ENCODE measurements at regions not wholly inside any gene's neighbourhood (a gene's known extent, or its start where the extent isn't known, plus 50 kb on each side); places are given as distances from the start of the nearest gene placed in this dataset.

GRCh38 chr5:37957218-37957617 lies 117.4 kb upstream of the GDNF start:
- no peaks in the 10 kb centered on the region for H3K4me1 ChIP-seq (replicated peaks)
- no peak overlapping the region for H3K27ac ChIP-seq
- H3K36me3 ChIP-seq: no peaks in the 10 kb centered on the region
- no peaks in the 10 kb centered on the region for H3K27me3 ChIP-seq (replicated peaks; ENCODE audit: insufficient read depth)
- intact Hi-C loops (cut with DNase I): no loop called here
- H3K9me3 ChIP-seq: no peaks in the 10 kb centered on the region
- DNase-seq (ENCODE audit: low spot score): no peak
- TF ChIP-seq POLR2A (IDR thresholded peaks at IDR 0.05) (no peak), POLR2AphosphoS5 (IDR thresholded peaks at IDR 0.05) (no peak), CTCF (IDR thresholded peaks at IDR 0.05) (no peak)
- WGBS: 71% methylated on average over 1 of the region's 1 CpG
- H3K4me3 ChIP-seq: no peak overlapping the region

GRCh38 chr5:37955748-37956147 lies 115.9 kb upstream of the GDNF start:
- Histone ChIP-seq H3K4me1 (replicated peaks) (no peaks in the 10 kb centered on the region), H3K27me3 (replicated peaks; ENCODE audit: insufficient read depth) (no peaks in the 10 kb centered on the region), H3K9me3 (no peaks in the 10 kb centered on the region), H3K27ac (no peak overlapping the region), H3K36me3 (no peaks in the 10 kb centered on the region), H3K4me3 (no peak overlapping the region)
- 73% methylated on average over 4 of the region's 4 CpGs for WGBS
- intact Hi-C loops (cut with DNase I): no loop called here
- no peak for DNase-seq (ENCODE audit: low spot score)
- TF ChIP-seq POLR2AphosphoS5 (IDR thresholded peaks at IDR 0.05) (no peak), CTCF (IDR thresholded peaks at IDR 0.05) (no peak)

GRCh38 chr5:37954561-37954960 lies 114.7 kb upstream of the GDNF start:
- DNase-seq (ENCODE audit: low spot score): no peak
- no peaks in the 10 kb centered on the region for H3K4me1 ChIP-seq (replicated peaks)
- H3K9me3 ChIP-seq: no peaks in the 10 kb centered on the region
- intact Hi-C loops (cut with DNase I): no loop called here
- no peak for TF ChIP-seq CTCF (IDR thresholded peaks at IDR 0.05)
- TF ChIP-seq POLR2A (IDR thresholded peaks at IDR 0.05): no peak
- TF ChIP-seq POLR2AphosphoS5 (IDR thresholded peaks at IDR 0.05): no peak
- H3K4me3 ChIP-seq: no peak overlapping the region
- no peaks in the 10 kb centered on the region for H3K36me3 ChIP-seq
- no peaks in the 10 kb centered on the region for H3K27me3 ChIP-seq (replicated peaks; ENCODE audit: insufficient read depth)
- H3K27ac ChIP-seq: no peak overlapping the region

GRCh38 chr5:37951946-37952721 lies 112.3 kb upstream of the GDNF start:
- Histone ChIP-seq H3K27me3 (replicated peaks; ENCODE audit: insufficient read depth) (no peaks in the 10 kb centered on the region), H3K4me1 (replicated peaks) (no peaks in the 10 kb centered on the region), H3K4me3 (no peak overlapping the region), H3K27ac (no peak overlapping the region), H3K36me3 (no peaks in the 10 kb centered on the region), H3K9me3 (no peaks in the 10 kb centered on the region)
- 81% methylated on average over 32 of the region's 32 CpGs for WGBS
- TF ChIP-seq CTCF (IDR thresholded peaks at IDR 0.05) (no peak), POLR2A (IDR thresholded peaks at IDR 0.05) (no peak), POLR2AphosphoS5 (IDR thresholded peaks at IDR 0.05) (no peak)
- intact Hi-C loops (cut with DNase I): no loop called here
- DNase-seq (ENCODE audit: low spot score): no peak

GRCh38 chr5:37950436-37950835 lies 110.6 kb upstream of the GDNF start:
- WGBS: 44% methylated on average over 1 of the region's 1 CpG
- Histone ChIP-seq H3K27me3 (replicated peaks; ENCODE audit: insufficient read depth) (no peaks in the 10 kb centered on the region), H3K27ac (no peak overlapping the region), H3K4me1 (replicated peaks) (no peaks in the 10 kb centered on the region), H3K4me3 (no peak overlapping the region), H3K36me3 (no peaks in the 10 kb centered on the region), H3K9me3 (no peaks in the 10 kb centered on the region)
- no peak for DNase-seq (ENCODE audit: low spot score)
- intact Hi-C loops (cut with DNase I): no loop called here
- TF ChIP-seq CTCF (IDR thresholded peaks at IDR 0.05) (no peak), POLR2A (IDR thresholded peaks at IDR 0.05) (no peak), POLR2AphosphoS5 (IDR thresholded peaks at IDR 0.05) (no peak)
